DMS53 (cell line): ENCODE measurements at regions not wholly inside any gene's neighbourhood (a gene's known extent, or its start where the extent isn't known, plus 50 kb on each side); places are given as distances from the start of the nearest gene placed in this dataset.

Experiments
- DNase-seq: peaks from one replicate; lab custom pipeline; 2025; lab: John Stamatoyannopoulos, UW

GRCh38 chr2:41598161-41598894, 449.5 kb upstream of the PKDCC start:
- DNase-seq: no peak

DNA sequence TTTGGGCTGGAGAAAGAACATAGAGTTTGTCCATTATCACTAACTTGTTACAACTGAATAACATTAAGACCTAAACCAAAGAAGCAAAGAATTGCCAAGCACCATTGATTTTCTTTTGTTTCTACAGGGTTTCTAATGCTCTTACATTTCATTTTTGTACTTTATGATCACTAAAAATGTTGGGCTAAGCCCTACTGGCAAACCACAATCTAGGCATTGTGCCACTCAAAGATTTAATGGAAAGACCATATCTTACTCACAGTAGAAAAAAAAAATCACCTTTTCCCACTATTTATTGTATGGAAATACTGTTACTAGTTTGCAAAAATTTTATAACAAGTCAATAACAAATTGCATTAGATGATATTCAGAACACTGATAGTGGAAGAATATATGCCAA, 447.4 kb upstream of the PKDCC start:
- DNase-seq: no peak

DNA sequence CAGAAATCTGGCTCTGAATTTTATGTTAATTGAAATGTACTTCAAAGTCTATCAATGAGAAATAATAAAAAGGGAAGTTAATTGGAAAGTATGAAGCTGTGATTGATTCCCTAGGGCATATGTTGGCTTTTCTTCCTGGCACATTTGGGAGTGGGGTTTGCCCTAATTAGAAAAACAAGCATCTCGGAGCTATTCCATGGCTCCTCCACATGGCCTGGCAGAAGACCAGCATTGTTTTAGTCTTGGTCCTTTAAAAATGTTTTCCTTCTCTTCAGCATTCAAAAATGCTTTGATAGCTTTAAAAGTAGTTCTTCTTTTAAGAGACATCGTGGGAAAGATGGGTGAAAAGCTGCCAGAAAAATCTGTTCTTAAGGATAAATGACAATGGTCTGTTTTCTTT, 445.5 kb upstream of the PKDCC start:
- DNase-seq: no peak

DNA sequence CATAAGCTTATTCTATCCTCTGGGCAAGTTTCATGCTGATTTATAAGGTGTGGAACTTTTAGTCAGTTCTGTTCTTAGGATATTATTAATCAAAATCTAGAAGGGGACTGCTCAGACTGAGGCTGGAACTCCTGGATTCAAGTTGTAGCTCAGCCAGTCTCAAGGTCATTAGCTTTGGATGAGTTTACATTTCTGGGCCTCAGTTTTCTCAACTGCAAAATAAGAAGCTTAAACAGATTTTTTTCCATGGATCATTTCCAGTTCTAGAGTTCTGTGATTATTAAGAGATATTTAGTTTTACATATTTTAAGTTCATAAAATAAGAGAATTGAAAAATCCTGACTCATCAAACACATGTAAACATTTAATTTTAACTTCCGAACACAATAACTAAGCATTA, 442.5 kb upstream of the PKDCC start:
- DNase-seq: no peak

DNA sequence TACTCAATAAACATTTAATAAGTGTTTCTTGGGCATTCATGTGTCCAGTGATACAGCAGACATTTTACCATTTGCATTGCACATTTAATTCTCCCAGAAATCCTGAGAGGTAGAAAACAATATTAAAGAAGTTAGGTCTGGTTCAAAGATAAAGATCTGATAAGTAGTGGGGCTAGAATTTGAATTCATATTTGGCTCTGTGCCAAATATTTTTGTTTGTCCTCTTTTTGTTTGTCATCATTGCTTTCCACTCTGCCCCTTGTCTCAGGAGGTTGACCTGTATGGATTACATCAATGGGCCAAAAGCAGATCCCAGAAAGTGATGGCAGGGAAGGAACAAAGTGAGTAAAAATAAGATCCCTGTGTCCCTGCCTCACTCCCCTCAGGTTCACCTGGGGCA, 441.9 kb upstream of the PKDCC start:
- no peak for DNase-seq

GRCh38 chr2:41610501-41611190, 437.2 kb upstream of the PKDCC start:
- DNase-seq: no peak

GRCh38 chr2:41618754-41619153, 429.1 kb upstream of the PKDCC start:
- DNase-seq: no peak

GRCh38 chr2:41621095-41621494, 426.7 kb upstream of the PKDCC start:
- DNase-seq: no peak

DNA sequence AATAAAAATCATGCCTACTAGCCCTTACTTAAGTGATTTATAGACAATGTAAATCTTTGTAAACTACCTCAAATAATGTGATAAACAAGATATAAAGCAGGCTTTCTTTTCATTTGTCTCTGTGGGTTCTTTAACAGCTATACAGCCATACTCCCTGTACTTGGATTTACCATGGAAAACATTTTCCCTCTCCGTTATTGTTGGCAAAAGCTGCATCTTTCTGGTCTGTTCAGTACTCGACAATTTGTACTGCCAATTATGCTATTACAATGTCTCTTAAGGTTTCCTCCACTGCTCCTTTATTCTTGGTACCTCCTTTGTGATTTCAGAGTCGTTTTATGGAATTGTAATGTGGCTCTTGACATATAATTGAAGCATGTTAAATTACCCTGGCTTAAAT, 426.3 kb upstream of the PKDCC start:
- DNase-seq: no peak

DNA sequence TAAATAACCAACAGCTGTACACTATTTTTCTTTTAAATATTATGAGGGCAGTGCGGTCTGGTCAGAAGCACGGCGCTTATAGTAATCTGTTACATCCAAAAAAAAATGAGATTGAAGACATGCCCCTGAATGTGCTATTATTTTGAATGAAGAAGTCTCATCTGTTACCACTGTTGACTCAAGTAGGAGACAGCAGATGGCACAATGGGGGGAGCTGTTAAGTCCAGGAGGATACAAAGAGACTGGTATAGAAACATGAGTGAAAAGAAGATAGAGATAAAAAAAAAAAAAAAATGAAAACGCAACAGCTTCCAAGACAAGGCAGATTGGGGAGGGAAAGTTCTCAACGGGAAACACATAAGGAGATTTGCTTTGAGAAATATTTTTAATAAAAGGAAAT, 425.5 kb upstream of the PKDCC start:
- no peak for DNase-seq

DNA sequence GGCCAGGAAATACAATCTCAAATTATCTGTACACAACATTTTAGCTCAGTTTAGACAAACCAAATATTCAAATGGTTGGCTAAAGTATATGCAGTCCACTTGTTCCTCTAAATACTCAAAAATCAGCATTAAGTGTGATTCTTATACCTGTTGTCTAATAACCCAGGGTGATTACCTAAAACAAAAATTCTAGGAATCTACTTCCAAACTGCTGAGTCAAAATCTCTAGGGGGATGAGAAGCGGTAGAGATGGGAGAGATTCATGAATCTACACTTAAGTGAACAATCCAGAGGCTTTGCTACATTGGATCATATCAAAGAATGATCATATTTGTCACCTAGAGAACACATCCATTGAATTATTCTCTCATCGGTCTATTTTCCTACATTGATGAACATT, 420.9 kb upstream of the PKDCC start:
- DNase-seq: no peak

DNA sequence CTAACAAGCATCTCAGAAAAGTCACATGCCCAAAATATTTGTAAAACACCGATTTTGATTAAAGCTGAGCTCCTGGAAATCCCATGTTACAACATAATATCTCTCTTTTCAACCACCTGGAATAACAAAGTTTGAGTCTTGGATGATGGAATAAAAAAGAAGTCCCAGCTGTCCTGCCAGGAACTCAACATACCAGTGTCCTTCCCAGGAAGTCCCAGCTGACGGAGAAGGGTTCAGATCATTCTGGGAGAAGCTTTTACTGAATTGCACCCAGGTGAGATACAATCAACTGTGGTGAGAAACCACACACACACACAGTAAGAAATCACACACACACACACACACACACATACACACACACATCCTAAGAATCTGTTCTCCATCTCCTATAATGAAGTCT, 413.1 kb upstream of the PKDCC start:
- DNase-seq: no peak

DNA sequence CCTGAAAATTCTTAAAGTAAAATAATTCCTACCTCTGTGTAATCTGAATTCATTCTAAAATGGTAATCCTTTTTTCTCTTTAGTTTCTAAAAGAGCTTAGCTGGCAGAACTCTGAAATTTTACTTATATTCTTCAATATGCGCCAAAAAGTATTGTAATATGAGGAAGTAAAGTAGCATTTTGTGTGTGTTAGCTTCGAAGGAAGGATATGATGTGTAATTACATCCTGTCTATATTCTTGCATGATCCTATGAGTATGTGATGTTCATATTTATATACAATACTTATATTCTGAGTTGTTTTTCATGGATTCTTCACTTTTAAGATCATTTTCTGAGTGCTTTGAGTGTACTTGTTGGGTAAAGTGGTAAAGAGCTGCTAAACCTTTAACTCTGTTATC, 402.9 kb upstream of the PKDCC start:
- DNase-seq: no peak

- no peak for DNase-seq
Measured at GRCh38 chr2:41647468-41648050, 400.3 kb upstream of the PKDCC start.

GRCh38 chr2:41657226-41657625, 390.6 kb upstream of the PKDCC start:
- no peak for DNase-seq

DNA sequence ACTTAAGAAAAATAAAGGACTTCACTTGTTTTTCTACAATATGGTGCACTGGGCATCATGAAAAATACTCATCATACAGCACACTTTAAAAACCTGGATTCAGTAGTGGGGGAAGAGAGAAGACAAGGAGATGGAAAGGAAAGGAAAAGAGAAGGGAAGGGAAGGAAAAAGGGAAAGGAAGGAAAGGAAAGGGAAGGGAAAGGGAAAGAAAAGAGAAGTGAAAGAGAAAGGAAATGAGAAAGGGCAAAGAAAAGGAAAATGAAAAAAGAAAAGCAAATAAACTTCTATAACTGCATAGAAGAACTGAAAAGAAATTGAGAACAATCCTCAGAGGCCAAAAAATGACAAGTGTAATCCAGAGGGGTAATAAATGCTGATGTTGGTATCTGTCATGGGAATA, 388.1 kb upstream of the PKDCC start:
- DNase-seq: no peak

DNA sequence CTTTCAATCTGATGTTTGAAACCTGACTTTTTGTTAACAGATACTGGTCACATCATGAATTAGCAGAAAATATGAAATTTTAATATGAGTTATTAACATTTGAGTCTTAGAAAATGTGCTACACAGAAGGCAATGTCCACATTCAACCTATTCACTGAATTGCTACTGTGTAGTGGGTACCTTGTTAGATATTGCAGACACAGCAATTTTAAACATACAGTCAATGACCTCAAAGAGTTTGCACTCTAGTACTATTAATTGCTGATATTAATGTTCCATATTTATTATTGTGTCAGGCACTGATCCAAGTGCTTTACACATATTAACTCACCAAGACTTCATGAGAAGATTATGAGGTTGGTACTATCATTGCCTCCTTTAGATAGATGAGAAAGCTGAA, 385.4 kb upstream of the PKDCC start:
- DNase-seq: no peak

DNA sequence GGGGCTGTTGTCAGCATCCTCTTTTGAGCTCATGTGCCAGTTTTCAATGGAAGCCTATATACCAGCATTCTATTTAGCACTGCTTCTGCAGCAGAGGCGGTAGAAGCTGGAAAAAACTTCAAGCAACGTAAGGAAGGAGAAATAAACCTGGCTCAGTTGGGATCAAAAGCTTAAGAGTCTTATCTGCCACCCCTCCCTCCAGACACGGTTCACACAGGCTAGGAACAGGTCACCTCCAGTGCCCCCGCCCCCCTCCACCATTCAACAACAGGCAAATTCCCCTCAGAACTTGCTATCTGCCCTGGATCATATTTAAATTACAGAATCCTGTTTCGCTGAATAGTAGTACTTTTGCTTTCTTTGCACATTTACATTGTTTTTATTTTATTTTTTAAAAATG, 384.8 kb upstream of the PKDCC start:
- no peak for DNase-seq

- DNase-seq: no peak
Measured at GRCh38 chr2:41668529-41668928, 379.3 kb upstream of the PKDCC start.

- DNase-seq: no peak
Measured at GRCh38 chr2:41678639-41679038, 369.2 kb upstream of the PKDCC start.

DNA sequence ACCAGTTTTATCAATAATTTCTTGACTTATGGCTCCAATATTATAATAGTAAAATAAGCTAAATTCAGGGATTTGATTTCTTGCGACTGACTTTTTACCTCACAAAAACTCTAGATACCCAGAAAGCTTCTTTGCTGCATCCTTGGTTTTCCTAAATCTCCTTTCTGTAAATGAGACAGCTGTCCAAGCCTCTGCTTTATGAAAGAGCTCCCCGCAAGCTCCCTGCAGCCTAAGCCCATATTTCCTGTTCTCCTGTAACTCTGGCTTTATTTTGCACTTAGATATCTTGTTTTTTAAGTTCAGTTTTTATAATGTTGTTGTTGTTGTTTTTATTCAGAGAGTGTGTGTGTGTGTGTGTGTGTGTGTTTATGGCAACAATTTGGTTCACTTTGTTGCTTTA, 361.7 kb upstream of the PKDCC start:
- no peak for DNase-seq

GRCh38 chr2:41691561-41691960, 356.3 kb upstream of the PKDCC start:
- DNase-seq: no peak

DNA sequence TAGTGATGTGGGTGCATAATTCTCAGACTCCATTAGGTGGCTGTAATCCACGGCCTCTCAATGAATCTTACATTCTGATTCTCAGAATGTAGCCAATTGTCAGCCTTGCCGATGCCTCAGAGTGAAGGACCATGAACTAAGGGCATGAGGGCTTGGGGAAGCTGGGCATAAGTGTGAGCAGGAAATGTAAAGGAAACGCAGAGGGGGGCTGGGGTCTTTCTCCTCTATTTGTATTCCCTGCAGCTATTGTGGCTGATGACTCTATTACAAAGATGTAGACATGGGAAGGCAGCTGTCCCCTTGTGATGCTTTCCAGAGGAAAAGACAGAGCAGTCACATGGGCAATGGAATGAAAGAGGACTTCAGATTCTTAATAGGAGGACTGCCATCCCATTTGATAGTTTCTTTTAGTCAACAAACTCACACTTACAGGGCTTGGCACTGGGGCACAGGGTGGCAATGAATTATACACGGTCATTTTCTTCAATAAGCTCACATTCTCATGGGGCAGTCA, 353.2 kb upstream of the PKDCC start:
- no peak for DNase-seq
